GM12875 (cell line): ENCODE measurements at regions not wholly inside any gene's neighbourhood (a gene's known extent, or its start where the extent isn't known, plus 50 kb on each side); places are given as distances from the start of the nearest gene placed in this dataset.
"Not testable (repeated sequence)": the region's sequence is repeated elsewhere in the genome, so short reads cannot be mapped to it uniquely, and the experiment has no call there.

Source experiments
- H3K4me3 ChIP-seq: one replicate; pipeline ENCODE4 v1.5.1; 2011; ENCODE audit warnings: low read depth, low read length, control low read depth
- TF ChIP-seq, protein P1 (sequence below): IDR thresholded peaks from 2 replicates; pipeline ENCODE4 v1.5.1; 2011; ENCODE audit warnings: low read depth, mild to moderate bottlenecking, control low read depth, inconsistent platforms, low read length, moderate library complexity, borderline replicate concordance; ENCODE audit not compliant: insufficient read depth

DNA sequence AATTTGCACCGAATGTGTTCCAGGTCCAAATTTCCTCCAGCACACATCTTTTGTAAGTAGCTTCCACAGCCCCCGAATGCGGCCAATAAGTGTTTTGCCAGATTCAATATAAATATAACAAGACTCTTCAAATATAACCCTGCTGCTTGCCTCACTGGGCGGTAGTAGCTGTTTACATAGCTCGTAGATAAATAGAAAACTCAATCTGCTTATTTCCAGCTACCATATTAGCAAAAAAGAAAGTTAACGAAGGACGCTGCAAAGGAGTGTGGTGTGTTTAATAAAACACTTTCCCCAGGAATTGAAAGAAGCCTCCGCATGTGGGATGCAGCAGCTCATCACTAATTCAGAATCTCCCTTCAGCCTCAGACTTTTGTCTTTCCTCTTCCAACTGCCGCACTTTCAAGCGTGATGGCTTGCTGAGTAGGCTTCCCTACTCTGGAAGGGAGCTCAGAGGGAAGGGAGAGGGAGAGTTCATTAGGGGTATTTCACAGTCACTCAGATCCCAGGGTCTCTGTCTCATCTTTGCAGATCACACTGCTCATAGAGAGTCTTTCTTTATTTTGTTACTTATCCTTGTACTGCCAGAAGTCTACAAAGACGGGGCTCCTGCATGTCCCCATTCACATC, 367.0 kb downstream of the RND3 start:
- H3K4me3 ChIP-seq, result no peak overlapping the region
- TF ChIP-seq, protein P1, sequence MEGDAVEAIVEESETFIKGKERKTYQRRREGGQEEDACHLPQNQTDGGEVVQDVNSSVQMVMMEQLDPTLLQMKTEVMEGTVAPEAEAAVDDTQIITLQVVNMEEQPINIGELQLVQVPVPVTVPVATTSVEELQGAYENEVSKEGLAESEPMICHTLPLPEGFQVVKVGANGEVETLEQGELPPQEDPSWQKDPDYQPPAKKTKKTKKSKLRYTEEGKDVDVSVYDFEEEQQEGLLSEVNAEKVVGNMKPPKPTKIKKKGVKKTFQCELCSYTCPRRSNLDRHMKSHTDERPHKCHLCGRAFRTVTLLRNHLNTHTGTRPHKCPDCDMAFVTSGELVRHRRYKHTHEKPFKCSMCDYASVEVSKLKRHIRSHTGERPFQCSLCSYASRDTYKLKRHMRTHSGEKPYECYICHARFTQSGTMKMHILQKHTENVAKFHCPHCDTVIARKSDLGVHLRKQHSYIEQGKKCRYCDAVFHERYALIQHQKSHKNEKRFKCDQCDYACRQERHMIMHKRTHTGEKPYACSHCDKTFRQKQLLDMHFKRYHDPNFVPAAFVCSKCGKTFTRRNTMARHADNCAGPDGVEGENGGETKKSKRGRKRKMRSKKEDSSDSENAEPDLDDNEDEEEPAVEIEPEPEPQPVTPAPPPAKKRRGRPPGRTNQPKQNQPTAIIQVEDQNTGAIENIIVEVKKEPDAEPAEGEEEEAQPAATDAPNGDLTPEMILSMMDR, result no peak

DNA sequence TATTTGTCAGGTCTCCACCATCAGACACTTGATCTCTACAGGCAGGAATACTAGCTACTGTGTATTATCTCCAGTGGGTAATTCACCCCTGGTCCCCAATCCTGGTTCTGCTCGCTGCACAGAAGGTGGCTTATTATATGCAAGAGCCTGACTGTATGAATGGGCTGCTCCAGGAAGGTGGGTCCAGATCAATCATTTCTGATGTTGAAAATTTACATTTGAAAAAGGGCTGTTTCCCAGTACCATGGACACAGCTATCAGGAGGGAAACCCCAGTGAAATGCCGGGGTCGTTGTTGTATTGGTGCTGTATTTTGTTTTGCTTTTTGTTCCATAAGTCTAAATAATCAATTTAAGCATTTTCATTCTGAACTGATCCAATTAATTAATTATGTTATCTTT, 367.6 kb downstream of the RND3 start:
- TF ChIP-seq, protein P1, result no peak
- H3K4me3 ChIP-seq, result no peak overlapping the region

DNA sequence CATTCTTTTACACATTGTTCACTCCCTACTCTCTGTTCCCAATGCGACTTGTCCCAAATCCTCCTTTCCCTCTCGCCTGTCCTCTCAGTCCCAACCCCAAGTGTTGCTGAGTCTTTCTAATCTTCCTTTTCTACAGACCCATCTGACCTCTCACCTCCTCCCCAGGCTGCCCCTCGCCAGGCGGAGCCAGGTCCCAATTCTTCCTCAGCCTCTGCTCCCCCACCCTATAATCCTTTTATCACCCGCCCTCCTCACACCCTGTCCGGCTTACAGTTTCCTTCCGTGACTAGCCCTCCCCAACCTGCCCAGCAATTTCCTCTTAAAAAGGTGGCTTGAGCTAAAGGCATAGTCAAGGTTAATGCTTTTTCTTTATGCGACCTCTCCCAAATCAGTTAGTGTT, 373.4 kb downstream of the RND3 start:
- not testable (repeated sequence) for H3K4me3 ChIP-seq

DNA sequence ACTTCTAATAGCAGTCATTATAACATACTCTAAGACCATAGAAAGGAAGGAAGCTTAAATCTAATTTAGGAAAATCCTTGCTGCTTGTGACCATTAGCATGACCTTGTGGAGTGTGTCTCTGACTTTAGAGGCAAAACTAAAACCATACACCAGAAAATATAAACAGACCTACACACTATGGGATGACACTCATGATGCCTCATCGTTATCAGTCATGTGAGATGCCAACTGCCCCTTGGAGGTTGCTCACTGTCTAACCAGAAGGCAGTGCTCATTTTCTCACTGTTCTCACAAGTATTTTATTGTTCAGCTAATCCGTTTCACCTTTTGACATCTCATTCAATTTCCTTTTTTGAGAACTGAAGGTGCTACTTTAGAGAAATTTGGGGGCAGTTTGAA, 376.9 kb downstream of the RND3 start:
- H3K4me3 ChIP-seq, result no peak overlapping the region
- TF ChIP-seq, protein P1, result no peak

DNA sequence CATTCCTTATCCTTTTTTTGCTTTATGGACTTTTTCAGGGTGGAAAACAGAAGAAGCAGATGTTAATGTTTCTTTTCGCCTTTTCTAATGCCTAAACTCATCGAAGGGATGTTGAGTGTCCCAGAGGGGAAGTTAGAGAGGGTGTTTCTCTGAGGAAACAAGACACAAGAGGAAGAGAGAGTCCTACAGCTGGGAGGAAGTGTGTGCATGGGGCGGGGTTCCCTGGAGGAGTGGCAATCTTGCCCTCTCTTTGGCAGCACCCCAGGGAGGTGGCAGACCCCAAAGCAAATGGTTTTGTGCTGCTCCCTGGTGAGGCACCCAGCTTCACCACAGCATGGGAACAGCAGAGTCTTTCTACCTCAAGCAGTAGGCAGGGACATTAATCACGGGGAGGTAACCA, 377.6 kb downstream of the RND3 start:
- TF ChIP-seq, protein P1, result no peak
- no peak overlapping the region for H3K4me3 ChIP-seq

DNA sequence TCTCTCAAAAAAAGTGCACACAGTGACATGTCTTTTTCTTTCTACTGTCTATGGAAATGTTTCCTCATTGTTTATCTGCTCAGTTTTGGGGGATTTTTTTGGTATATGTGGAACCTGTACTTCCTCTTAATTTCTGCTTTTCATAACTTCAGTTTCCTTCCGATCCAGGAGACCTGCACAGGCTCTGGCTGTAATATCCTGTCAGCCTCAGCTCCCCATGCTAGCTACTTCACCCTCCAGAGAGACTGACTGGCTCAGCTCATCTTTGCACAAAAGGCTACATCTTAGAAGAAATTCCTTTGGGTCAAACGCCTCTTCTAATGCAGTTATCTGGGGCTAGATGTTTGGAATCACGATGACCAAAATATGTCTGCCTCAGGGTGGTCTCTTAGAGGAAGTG, 378.4 kb downstream of the RND3 start:
- H3K4me3 ChIP-seq, result no peak overlapping the region

DNA sequence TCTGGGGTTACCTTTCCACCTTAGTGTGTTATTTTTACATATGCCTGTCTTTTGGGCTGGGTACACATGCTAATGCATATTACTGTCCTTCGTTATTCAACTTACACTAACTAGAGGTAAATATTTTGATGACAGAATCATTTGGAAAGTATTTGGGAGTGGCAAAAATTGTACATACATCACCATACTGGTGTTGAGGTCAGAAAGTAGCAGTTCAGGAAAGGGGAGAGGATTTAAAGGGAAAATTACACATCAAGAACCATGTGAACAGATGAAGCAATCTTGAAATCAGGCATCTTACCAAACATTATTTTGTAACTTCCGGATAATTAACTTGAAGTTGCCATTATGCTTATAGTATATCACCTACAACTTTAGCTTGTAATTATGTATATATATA, 379.7 kb downstream of the RND3 start:
- no peak overlapping the region for H3K4me3 ChIP-seq
- TF ChIP-seq, protein P1, result no peak

More for the DNA sequence above, 378.4 kb downstream of the RND3 start:
- TF ChIP-seq, protein P1, result no peak

DNA sequence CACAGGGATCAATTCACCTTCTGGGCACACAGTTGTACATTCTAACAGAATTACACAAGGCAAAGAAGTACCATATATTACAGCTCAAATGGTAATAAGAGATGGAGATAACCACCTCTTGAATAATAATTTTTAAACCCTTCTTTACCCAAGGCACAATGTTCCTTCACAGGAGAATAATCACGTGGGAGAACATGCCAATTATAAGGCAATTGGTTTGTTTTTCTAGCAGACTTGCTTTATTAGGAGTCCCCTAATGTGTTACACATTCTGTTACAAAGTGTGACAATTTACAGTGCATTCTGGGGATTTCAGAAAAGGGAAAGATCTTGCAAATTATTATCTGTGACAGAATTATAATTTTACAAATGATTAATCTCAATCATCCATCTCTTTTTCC, 380.3 kb downstream of the RND3 start:
- no peak overlapping the region for H3K4me3 ChIP-seq
- TF ChIP-seq, protein P1, result no peak
